ENCODE measurements at regions not wholly inside any gene's neighbourhood (a gene's known extent, or its start where the extent isn't known, plus 50 kb on each side); places are given as distances from the start of the nearest gene placed in this dataset.

- no peak overlapping the region for H2AK5ac ChIP-seq (ENCODE audit: low read depth, low read length)
- ChIA-PET POLR2A (ENCODE audit: unreplicated experiment) (no interaction called here), CTCF (no interaction called here)
- WGBS, 2 experiments (ENCODE audit: extremely low coverage in 2 of 2, insufficient read length in 1 of 2), result no CpG with 5 or more reads among the region's 2 CpGs
- no peaks in the 10 kb centered on the region for H3K9me1 ChIP-seq (ENCODE audit: insufficient read depth, low read length)
- H4K5ac ChIP-seq (ENCODE audit: low read depth, low read length), result no peak overlapping the region
- H4K8ac ChIP-seq (ENCODE audit: low read depth in 2 of 2, low read length in 2 of 2), result no peak overlapping the region
- H3K56ac ChIP-seq (ENCODE audit: extremely low read depth, insufficient read depth, low read length), result no peak overlapping the region
- H2BK20ac ChIP-seq (ENCODE audit: low read depth, low read length), result no peak overlapping the region
- no peak overlapping the region for H2BK15ac ChIP-seq (ENCODE audit: low read depth, low read length)
- H2BK5ac ChIP-seq (ENCODE audit: low read depth, low read length, poor library complexity, severe bottlenecking), result no peak overlapping the region
- no peaks in the 10 kb centered on the region for H4K20me1 ChIP-seq (ENCODE audit: insufficient read depth, low read length)
- dilution Hi-C loops (cut with HindIII; ENCODE audit: low sequenced_read_pairs, unreplicated experiment), result no loop called here
- H3K27me3 ChIP-seq (ENCODE audit: control insufficient read depth, insufficient read depth, low read length), result no peaks in the 10 kb centered on the region
- H2AK9ac ChIP-seq (replicated peaks; ENCODE audit: low read depth, low read length, poor library complexity), result no peak overlapping the region
- H3K4me2 ChIP-seq (ENCODE audit: low read depth, low read length), result no peak overlapping the region
- TF ChIP-seq BHLHE40 (IDR thresholded peaks at IDR 0.05; ENCODE audit: low read depth, low read length), result no peak
- no peak for TF ChIP-seq ELK1 (IDR thresholded peaks at IDR 0.05; ENCODE audit: borderline replicate concordance, low read depth, low read length)
- TF ChIP-seq MAFK (IDR thresholded peaks at IDR 0.05; ENCODE audit: low read depth, low read length), result no peak
- no peak for TF ChIP-seq FOS (IDR thresholded peaks at IDR 0.05; ENCODE audit: low read depth, low read length)
- TF ChIP-seq CHD1 (IDR thresholded peaks at IDR 0.05; ENCODE audit: low read depth, low read length), result no peak
- TF ChIP-seq NFE2L2 (IDR thresholded peaks at IDR 0.05; ENCODE audit: low read depth, low read length), result no peak
- no peak for TF ChIP-seq RCOR1 (IDR thresholded peaks at IDR 0.05; ENCODE audit: insufficient replicate concordance, low read length)
- no peak for TF ChIP-seq CTCF (conservative IDR thresholded peaks at IDR 0.05; ENCODE audit: low read depth, low read length)
- no peak for TF ChIP-seq MAZ (IDR thresholded peaks at IDR 0.05; ENCODE audit: borderline replicate concordance, low read depth, low read length)
- TF ChIP-seq RFX5 (IDR thresholded peaks at IDR 0.05; ENCODE audit: low read depth, low read length), result no peak
- no peak for TF ChIP-seq RAD21 (IDR thresholded peaks at IDR 0.05; ENCODE audit: low read length)
- no peak for TF ChIP-seq SMC3 (IDR thresholded peaks at IDR 0.05; ENCODE audit: low read depth, low read length)
- TF ChIP-seq MXI1 (IDR thresholded peaks at IDR 0.05; ENCODE audit: borderline replicate concordance, low read depth, low read length), result no peak
- TF ChIP-seq USF2 (IDR thresholded peaks at IDR 0.05; ENCODE audit: low read depth, low read length), result no peak
- no peak for TF ChIP-seq POLR2A (IDR thresholded peaks at IDR 0.05; ENCODE audit: low read depth, low read length)
- no peak for DNase-seq
- no peak overlapping the region for H3K4me3 ChIP-seq (ENCODE audit: insufficient read depth, low read depth, low read length)
- no peak overlapping the region for H3K4ac ChIP-seq (ENCODE audit: low read depth, low read length)
- H4K91ac ChIP-seq (ENCODE audit: insufficient read depth, low read depth, low read length), result no peak overlapping the region
- no peaks in the 10 kb centered on the region for H3K4me1 ChIP-seq (ENCODE audit: control insufficient read depth, insufficient read depth, low read length)
- no peak overlapping the region for H2BK120ac ChIP-seq (ENCODE audit: low read depth, low read length)
- no TSS peak for BruUV-seq (replicated peaks)
- in situ Hi-C loops (cut with MboI; ENCODE audit: low sequenced_read_pairs), result no loop called here
- H3K14ac ChIP-seq (replicated peaks; ENCODE audit: low read depth, low read length), result no peak overlapping the region
- no peak for ATAC-seq (ENCODE audit: low read depth)
- H3K18ac ChIP-seq (ENCODE audit: low read depth, low read length), result no peak overlapping the region
- no peaks in the 10 kb centered on the region for H3K36me3 ChIP-seq (ENCODE audit: control insufficient read depth, insufficient read depth, low read length)
- no peak overlapping the region for H2AFZ ChIP-seq (replicated peaks; ENCODE audit: low read length, poor library complexity)
- no peak overlapping the region for H3K27ac ChIP-seq (ENCODE audit: insufficient read depth, low read length)
- no peaks in the 10 kb centered on the region; the same call in none of the 2 replicates for H3K9me3 ChIP-seq (ENCODE audit: control insufficient read depth, insufficient read depth, low read length)
- no peak overlapping the region for H3K9ac ChIP-seq (ENCODE audit: low read depth, low read length)
- no peaks in the 10 kb centered on the region for H3K79me1 ChIP-seq (ENCODE audit: low read depth in 1 of 2, low read length in 2 of 2)
- no peak overlapping the region for H3K23ac ChIP-seq (ENCODE audit: low read depth, low read length)
- intact Hi-C loops (cut with micrococcal nuclease), result no loop called here
Observed at GRCh38 chr2:125573432-125573831, 1082.5 kb upstream of the GYPC start.

All from IMR-90 (cell line).